ENCODE measurements at regions not wholly inside any gene's neighbourhood (a gene's known extent, or its start where the extent isn't known, plus 50 kb on each side); places are given as distances from the start of the nearest gene placed in this dataset.

DNA sequence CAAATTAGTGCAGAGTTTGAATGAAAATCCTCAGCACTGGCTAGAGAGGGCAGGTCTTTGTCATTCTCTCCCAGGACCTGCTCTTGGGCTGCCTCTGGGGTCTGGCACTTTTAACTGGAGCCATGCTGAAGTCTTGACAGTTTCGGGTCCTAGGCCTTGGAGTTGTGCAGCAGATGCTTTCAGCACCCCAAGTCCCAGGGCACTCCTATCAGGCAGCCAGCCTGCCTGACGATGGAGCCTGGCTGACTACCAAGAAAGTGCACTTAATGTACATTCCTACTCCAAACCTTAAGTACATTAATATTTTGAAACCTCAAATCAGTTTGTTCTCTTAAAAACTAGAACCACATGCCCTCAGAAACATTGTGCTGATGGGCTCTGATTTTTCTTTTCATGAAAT, 69.3 kb upstream of the CXCL14 start:
- no peak for TF ChIP-seq POLR2AphosphoS5 (IDR thresholded peaks at IDR 0.05; ENCODE audit: low read depth, low read length)
- no peak for TF ChIP-seq POLR2A (IDR thresholded peaks at IDR 0.05; ENCODE audit: low read depth, low read length)
- no peak for TF ChIP-seq TAF1 (IDR thresholded peaks at IDR 0.05; ENCODE audit: borderline replicate concordance, low read depth, low read length)
